Activated naive CD4-positive, alpha-beta T cell treated with anti-CD3 and anti-CD28 coated beads, Interleukin-2, amount 50 U/mL, for 16 hours (primary cell): ENCODE measurements at regions not wholly inside any gene's neighbourhood (a gene's known extent, or its start where the extent isn't known, plus 50 kb on each side); places are given as distances from the start of the nearest gene placed in this dataset.

Experiments used
- DNase-seq: peaks from one replicate; pipeline ENCODE4 v3.0.0-alpha.2; 2020

- DNase-seq = no peak
These were observed 54.0 kb upstream of the SLC22A11 start for GRCh38 chr11:64501500-64502427.

- DNase-seq = no peak
These were observed 53.1 kb upstream of the SLC22A11 start for GRCh38 chr11:64502634-64503033.

GRCh38 chr11:64503186-64503753 lies 52.5 kb upstream of the SLC22A11 start:
- no peak for DNase-seq

- no peak for DNase-seq
These were observed 50.7 kb upstream of the SLC22A11 start for GRCh38 chr11:64504999-64505398.
